HEK293 (cell line): ENCODE measurements at regions not wholly inside any gene's neighbourhood (a gene's known extent, or its start where the extent isn't known, plus 50 kb on each side); places are given as distances from the start of the nearest gene placed in this dataset.

ENCODE experiments used
- CTCF ChIA-PET: fragments of 350-600 bp; formaldehyde crosslinking; extraction: SDS; loops from one replicate; lab custom pipeline; 2021; ENCODE audit warnings: antibody characterized with exemption; lab: Yijun Ruan, JAX
- POLR2A ChIA-PET: fragments of 300-600 bp; formaldehyde crosslinking; extraction: SDS; loops from one replicate; lab custom pipeline; 2020; ENCODE audit warnings: antibody characterized with exemption, inconsistent platforms; lab: Yijun Ruan, JAX
- H3K27ac ChIP-seq: fragments of 200-500 bp; sonication (Bioruptor generic); 2 replicates; pipeline ENCODE4 v1.5.1; 2014; ENCODE audit warnings: low read depth, low read length, control low read depth, inconsistent platforms; ENCODE audit errors: extremely low read depth
- H3K36me3 ChIP-seq, 2 experiments: fragments of 200-500 bp in 1 of 2; sonication (Bioruptor generic) in 1 of 2; 1 replicate in 1 of 2; 2 replicates in 1 of 2; pipeline ENCODE4 v1.5.1; 2014 to 2017; ENCODE audit warnings: inconsistent platforms in 2 of 2, low read length in 2 of 2; ENCODE audit not compliant: control insufficient read depth in 2 of 2, insufficient read depth in 1 of 2
- H3K4me1 ChIP-seq: fragments of 200-500 bp; sonication (Bioruptor generic); 2 replicates; pipeline ENCODE4 v1.5.1; 2014; ENCODE audit warnings: mild to moderate bottlenecking, low read length, inconsistent platforms; ENCODE audit not compliant: control insufficient read depth, insufficient read depth
- H3K4me3 ChIP-seq: 2 replicates; pipeline ENCODE4 v1.5.1; 2011; ENCODE audit warnings: low read depth, mild to moderate bottlenecking, control low read depth, low read length, moderate library complexity
- H3K9me3 ChIP-seq: fragments of 200-500 bp; sonication (Bioruptor generic); 2 replicates; pipeline ENCODE4 v1.5.1; 2014; ENCODE audit warnings: low read depth, low read length, inconsistent platforms; ENCODE audit not compliant: control insufficient read depth, insufficient read depth
- KLF10 ChIP-seq: fragments of 450-650 bp; IDR thresholded peaks from 2 replicates; pipeline ENCODE4 v1.5.1; 2018; ENCODE audit warnings: missing biosample characterization, mild to moderate bottlenecking, missing genetic modification characterization
- PRDM6 ChIP-seq: fragments of 450-650 bp; formaldehyde crosslinking; IDR thresholded peaks from 2 replicates; pipeline ENCODE4 v1.5.1; 2017; ENCODE audit warnings: missing biosample characterization, missing genetic modification characterization
- TRIM28 ChIP-seq: IDR thresholded peaks from 2 replicates; pipeline ENCODE4 v1.6.1; 2011; ENCODE audit warnings: low read length, control low read depth, borderline replicate concordance
- YY2 ChIP-seq: fragments of 450-650 bp; formaldehyde crosslinking; IDR thresholded peaks from 2 replicates; pipeline ENCODE4 v1.5.1; 2016; ENCODE audit warnings: missing biosample characterization, missing genetic modification characterization
- ZBTB20 ChIP-seq: fragments of 450-650 bp; formaldehyde crosslinking; IDR thresholded peaks from 2 replicates; pipeline ENCODE4 v1.5.1; 2016; ENCODE audit warnings: missing biosample characterization, missing genetic modification characterization
- ZIC2 ChIP-seq: fragments of 450-650 bp; formaldehyde crosslinking; IDR thresholded peaks from 2 replicates; pipeline ENCODE4 v1.5.1; 2016; ENCODE audit warnings: missing biosample characterization, missing genetic modification characterization
- ZNF10 ChIP-seq: fragments of 450-650 bp; formaldehyde crosslinking; IDR thresholded peaks from 2 replicates; pipeline ENCODE4 v1.5.1; 2017; ENCODE audit warnings: missing biosample characterization, missing genetic modification characterization
- ZNF140 ChIP-seq: fragments of 450-650 bp; formaldehyde crosslinking; IDR thresholded peaks from 2 replicates; pipeline ENCODE4 v1.5.1; 2016; ENCODE audit warnings: missing biosample characterization, missing genetic modification characterization
- ZNF169 ChIP-seq: fragments of 450-650 bp; formaldehyde crosslinking; IDR thresholded peaks from 2 replicates; pipeline ENCODE4 v1.5.1; 2016; ENCODE audit warnings: missing biosample characterization, missing genetic modification characterization
- ZNF214 ChIP-seq: fragments of 450-650 bp; formaldehyde crosslinking; IDR thresholded peaks from 2 replicates; pipeline ENCODE4 v1.5.1; 2017; ENCODE audit warnings: missing biosample characterization, mild to moderate bottlenecking, missing genetic modification characterization, borderline replicate concordance
- ZNF221 ChIP-seq: fragments of 450-650 bp; formaldehyde crosslinking; IDR thresholded peaks from 2 replicates; pipeline ENCODE4 v1.5.1; 2017; ENCODE audit warnings: missing biosample characterization, missing genetic modification characterization, borderline replicate concordance
- ZNF302 ChIP-seq: fragments of 450-650 bp; formaldehyde crosslinking; IDR thresholded peaks from 2 replicates; pipeline ENCODE4 v1.5.1; 2016; ENCODE audit warnings: missing biosample characterization, missing genetic modification characterization, low read depth
- ZNF341 ChIP-seq: fragments of 450-650 bp; formaldehyde crosslinking; IDR thresholded peaks from 2 replicates; pipeline ENCODE4; 2016; ENCODE audit warnings: low read depth, missing biosample characterization, missing genetic modification characterization
- ZNF629 ChIP-seq: fragments of 450-650 bp; formaldehyde crosslinking; IDR thresholded peaks from 2 replicates; pipeline ENCODE4 v1.5.1; 2017; ENCODE audit warnings: missing biosample characterization, missing genetic modification characterization
- ZNF830 ChIP-seq: fragments of 450-650 bp; IDR thresholded peaks from 2 replicates; pipeline ENCODE4 v1.5.0; 2018; ENCODE audit warnings: missing biosample characterization, missing genetic modification characterization, low read depth, mild to moderate bottlenecking, moderate library complexity
- TF ChIP-seq, protein P1 (sequence below): fragments of 450-650 bp; formaldehyde crosslinking; IDR thresholded peaks from 2 replicates; pipeline ENCODE4; 2016; ENCODE audit warnings: missing biosample characterization, missing genetic modification characterization
- TF ChIP-seq, protein P2 (sequence below): fragments of 450-650 bp; formaldehyde crosslinking; IDR thresholded peaks from 2 replicates; pipeline ENCODE4 v1.5.1; 2016; ENCODE audit warnings: missing biosample characterization, missing genetic modification characterization
- TF ChIP-seq, protein P3 (sequence below): fragments of 450-650 bp; formaldehyde crosslinking; conservative IDR thresholded peaks from 2 replicates; pipeline ENCODE4 v1.5.1; 2016; ENCODE audit warnings: low read depth, missing biosample characterization, missing genetic modification characterization
- TF ChIP-seq, protein P4 (sequence below): fragments of 450-650 bp; formaldehyde crosslinking; IDR thresholded peaks from 2 replicates; pipeline ENCODE4 v1.5.1; 2016; ENCODE audit warnings: missing biosample characterization, missing genetic modification characterization

DNA sequence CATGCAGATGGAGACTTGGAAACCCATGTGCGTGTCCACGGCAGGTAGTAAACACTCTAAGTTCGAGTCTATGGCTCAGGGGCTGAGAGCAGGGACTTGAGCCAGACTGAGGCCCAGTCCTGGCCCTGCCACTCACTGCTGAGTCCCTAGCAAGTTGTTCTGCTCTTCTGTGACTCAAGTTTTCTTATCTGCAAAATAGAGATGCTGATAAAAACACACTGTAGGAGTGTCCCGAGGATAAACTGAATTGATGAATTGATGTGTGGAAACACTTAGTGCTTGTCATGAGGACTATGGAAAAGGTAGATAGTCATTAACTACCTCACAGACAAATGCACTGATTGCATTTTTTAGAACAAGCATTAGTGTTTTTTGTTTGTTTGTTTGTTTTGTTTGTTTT, 73.2 kb downstream of the BOLA3 start:
- H3K9me3 ChIP-seq = no peaks in the 10 kb centered on the region
- H3K4me1 ChIP-seq = 0 out of 2 replicates have a peak, but pooled peaks cover 4% of the 10 kb centered on the region
- no peaks in the 10 kb centered on the region; a peak in 1 of 3 replicates for H3K36me3 ChIP-seq
- H3K4me3 ChIP-seq = no peak overlapping the region
- TF ChIP-seq ZNF169 (tag by site-specific recombination) = no peak
- no peak for TF ChIP-seq ZNF302 (tag by site-specific recombination)
- no peak for TF ChIP-seq ZNF214 (tag by site-specific recombination)
- TF ChIP-seq ZNF629 = no peak
- TF ChIP-seq, protein P1, sequence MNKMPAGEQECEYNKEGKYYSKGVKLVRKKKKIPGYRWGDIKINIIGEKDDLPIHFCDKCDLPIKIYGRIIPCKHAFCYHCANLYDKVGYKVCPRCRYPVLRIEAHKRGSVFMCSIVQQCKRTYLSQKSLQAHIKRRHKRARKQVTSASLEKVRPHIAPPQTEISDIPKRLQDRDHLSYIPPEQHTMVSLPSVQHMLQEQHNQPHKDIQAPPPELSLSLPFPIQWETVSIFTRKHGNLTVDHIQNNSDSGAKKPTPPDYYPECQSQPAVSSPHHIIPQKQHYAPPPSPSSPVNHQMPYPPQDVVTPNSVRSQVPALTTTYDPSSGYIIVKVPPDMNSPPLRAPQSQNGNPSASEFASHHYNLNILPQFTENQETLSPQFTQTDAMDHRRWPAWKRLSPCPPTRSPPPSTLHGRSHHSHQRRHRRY (tag by site-specific recombination) = no peak
- ChIA-PET POLR2A (interaction anchor here (0.7 kb wide), 1 partner anchor 48 kb away, joined by 4 read pairs; no protein-coding TSS in a partner anchor), CTCF (no interaction called here)
- H3K27ac ChIP-seq = no peak overlapping the region

- Histone ChIP-seq H3K4me3 (no peak overlapping the region), H3K4me1 (0 out of 2 replicates have a peak, but pooled peaks cover 4% of the 10 kb centered on the region), H3K9me3 (no peaks in the 10 kb centered on the region), H3K36me3 (peaks cover 0 to 5% of the 10 kb centered on the region in 2 experiments; a peak in 1 of 3 replicates), H3K27ac (no peak overlapping the region)
- TF ChIP-seq YY2 (tag by site-specific recombination) = no peak
- no peak for TF ChIP-seq PRDM6
- TF ChIP-seq, protein P2, sequence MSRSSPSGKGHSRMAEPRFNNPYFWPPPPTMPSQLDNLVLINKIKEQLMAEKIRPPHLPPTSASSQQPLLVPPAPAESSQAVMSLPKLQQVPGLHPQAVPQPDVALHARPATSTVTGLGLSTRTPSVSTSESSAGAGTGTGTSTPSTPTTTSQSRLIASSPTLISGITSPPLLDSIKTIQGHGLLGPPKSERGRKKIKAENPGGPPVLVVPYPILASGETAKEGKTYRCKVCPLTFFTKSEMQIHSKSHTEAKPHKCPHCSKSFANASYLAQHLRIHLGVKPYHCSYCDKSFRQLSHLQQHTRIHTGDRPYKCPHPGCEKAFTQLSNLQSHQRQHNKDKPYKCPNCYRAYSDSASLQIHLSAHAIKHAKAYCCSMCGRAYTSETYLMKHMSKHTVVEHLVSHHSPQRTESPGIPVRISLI = peak; percentile 60; the same call in 1 of the 2 replicates
- no peak for TF ChIP-seq ZNF140 (tag by site-specific recombination)
- TF ChIP-seq, protein P3, sequence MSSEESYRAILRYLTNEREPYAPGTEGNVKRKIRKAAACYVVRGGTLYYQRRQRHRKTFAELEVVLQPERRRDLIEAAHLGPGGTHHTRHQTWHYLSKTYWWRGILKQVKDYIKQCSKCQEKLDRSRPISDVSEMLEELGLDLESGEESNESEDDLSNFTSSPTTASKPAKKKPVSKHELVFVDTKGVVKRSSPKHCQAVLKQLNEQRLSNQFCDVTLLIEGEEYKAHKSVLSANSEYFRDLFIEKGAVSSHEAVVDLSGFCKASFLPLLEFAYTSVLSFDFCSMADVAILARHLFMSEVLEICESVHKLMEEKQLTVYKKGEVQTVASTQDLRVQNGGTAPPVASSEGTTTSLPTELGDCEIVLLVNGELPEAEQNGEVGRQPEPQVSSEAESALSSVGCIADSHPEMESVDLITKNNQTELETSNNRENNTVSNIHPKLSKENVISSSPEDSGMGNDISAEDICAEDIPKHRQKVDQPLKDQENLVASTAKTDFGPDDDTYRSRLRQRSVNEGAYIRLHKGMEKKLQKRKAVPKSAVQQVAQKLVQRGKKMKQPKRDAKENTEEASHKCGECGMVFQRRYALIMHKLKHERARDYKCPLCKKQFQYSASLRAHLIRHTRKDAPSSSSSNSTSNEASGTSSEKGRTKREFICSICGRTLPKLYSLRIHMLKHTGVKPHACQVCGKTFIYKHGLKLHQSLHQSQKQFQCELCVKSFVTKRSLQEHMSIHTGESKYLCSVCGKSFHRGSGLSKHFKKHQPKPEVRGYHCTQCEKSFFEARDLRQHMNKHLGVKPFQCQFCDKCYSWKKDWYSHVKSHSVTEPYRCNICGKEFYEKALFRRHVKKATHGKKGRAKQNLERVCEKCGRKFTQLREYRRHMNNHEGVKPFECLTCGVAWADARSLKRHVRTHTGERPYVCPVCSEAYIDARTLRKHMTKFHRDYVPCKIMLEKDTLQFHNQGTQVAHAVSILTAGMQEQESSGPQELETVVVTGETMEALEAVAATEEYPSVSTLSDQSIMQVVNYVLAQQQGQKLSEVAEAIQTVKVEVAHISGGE (tag by site-specific recombination) = no peak
- ChIA-PET POLR2A (no interaction called here), CTCF (no interaction called here)
These were observed 71.6 kb downstream of the BOLA3 start for GRCh38 chr2:74076074-74076470.

DNA sequence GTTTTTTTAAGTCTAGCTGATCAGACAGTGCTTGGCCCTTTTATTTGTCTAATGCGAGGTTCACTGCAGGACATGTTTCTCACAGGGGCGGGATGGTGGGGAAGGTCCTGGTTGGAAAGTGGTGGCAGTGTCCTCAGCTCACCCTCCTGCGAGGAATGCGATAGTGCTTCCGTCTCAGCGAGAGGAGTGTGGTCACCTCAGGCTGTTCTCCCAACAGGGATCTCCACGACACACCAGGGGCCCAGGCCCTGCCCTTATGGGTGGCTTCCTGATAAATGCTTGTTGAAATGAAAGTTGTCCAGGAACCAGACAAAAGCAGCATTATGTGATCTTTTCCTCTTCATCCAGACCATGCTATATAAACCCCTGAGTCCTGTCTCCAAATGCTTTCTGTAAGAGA, 70.1 kb downstream of the BOLA3 start:
- CTCF ChIA-PET = interaction anchor here (1.4 kb wide), 1 partner anchor 254 kb away, joined by 3 read pairs; no protein-coding TSS in a partner anchor
- 0 out of 2 replicates have a peak, but pooled peaks cover 4% of the 10 kb centered on the region for H3K4me1 ChIP-seq
- H3K9me3 ChIP-seq = no peaks in the 10 kb centered on the region
- no peak overlapping the region for H3K27ac ChIP-seq
- peaks cover 0 to 11% of the 10 kb centered on the region in 2 experiments; a peak in 1 of 3 replicates for H3K36me3 ChIP-seq
- no peak for TF ChIP-seq ZNF221 (tag by site-specific recombination)
- no peak for TF ChIP-seq TRIM28
- TF ChIP-seq KLF10 (tag by site-specific recombination) = no peak
- TF ChIP-seq, protein P4, sequence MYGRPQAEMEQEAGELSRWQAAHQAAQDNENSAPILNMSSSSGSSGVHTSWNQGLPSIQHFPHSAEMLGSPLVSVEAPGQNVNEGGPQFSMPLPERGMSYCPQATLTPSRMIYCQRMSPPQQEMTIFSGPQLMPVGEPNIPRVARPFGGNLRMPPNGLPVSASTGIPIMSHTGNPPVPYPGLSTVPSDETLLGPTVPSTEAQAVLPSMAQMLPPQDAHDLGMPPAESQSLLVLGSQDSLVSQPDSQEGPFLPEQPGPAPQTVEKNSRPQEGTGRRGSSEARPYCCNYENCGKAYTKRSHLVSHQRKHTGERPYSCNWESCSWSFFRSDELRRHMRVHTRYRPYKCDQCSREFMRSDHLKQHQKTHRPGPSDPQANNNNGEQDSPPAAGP = no peak
- 0 out of 2 replicates have a peak, but pooled peaks have one; percentile 40 for TF ChIP-seq ZNF341 (tag by site-specific recombination)
- no peak for TF ChIP-seq ZNF830 (tag by site-specific recombination)
- peak; percentile 84 for TF ChIP-seq ZIC2
- no peak for TF ChIP-seq ZBTB20 (tag by site-specific recombination)
- TF ChIP-seq ZNF10 (tag by site-specific recombination) = no peak
- POLR2A ChIA-PET = no interaction called here
- no peak overlapping the region for H3K4me3 ChIP-seq
